IMR-90 (cell line): ENCODE measurements at regions not wholly inside any gene's neighbourhood (a gene's known extent, or its start where the extent isn't known, plus 50 kb on each side); places are given as distances from the start of the nearest gene placed in this dataset.

Source experiments
- CEBPB ChIP-seq: IDR thresholded peaks from 2 replicates; pipeline ENCODE4 v1.6.1; 2012; ENCODE audit warnings: low read depth, low read length, improper control_type of control experiment
- CHD1 ChIP-seq: IDR thresholded peaks from 2 replicates; pipeline ENCODE4 v1.6.1; 2012; ENCODE audit warnings: low read depth, low read length, improper control_type of control experiment
- CTCF ChIP-seq: conservative IDR thresholded peaks from 2 replicates; pipeline ENCODE4 v1.5.1; 2012; ENCODE audit warnings: mild to moderate bottlenecking, low read depth, low read length, improper control_type of control experiment
- ELK1 ChIP-seq: fragments of 150-350 bp; IDR thresholded peaks from 2 replicates; pipeline ENCODE4 v1.6.1; 2016; ENCODE audit warnings: low read depth, mild to moderate bottlenecking, low read length, moderate library complexity, borderline replicate concordance
- FOS ChIP-seq: fragments of 150-350 bp; IDR thresholded peaks from 2 replicates; pipeline ENCODE4 v1.6.1; 2016; ENCODE audit warnings: low read depth, low read length
- MXI1 ChIP-seq: IDR thresholded peaks from 2 replicates; pipeline ENCODE4 v1.6.1; 2012; ENCODE audit warnings: low read depth, mild to moderate bottlenecking, low read length, moderate library complexity, borderline replicate concordance
- POLR2A ChIP-seq: IDR thresholded peaks from 2 replicates; pipeline ENCODE4 v1.6.1; 2012; ENCODE audit warnings: mild to moderate bottlenecking, low read depth, low read length
- RAD21 ChIP-seq: IDR thresholded peaks from 2 replicates; pipeline ENCODE4 v1.6.1; 2012; ENCODE audit warnings: low read length, improper control_type of control experiment
- RCOR1 ChIP-seq: IDR thresholded peaks from 2 replicates; pipeline ENCODE4 v1.6.1; 2012; ENCODE audit warnings: mild to moderate bottlenecking, low read length, improper control_type of control experiment; ENCODE audit not compliant: insufficient replicate concordance
- RFX5 ChIP-seq: IDR thresholded peaks from 2 replicates; pipeline ENCODE4 v1.8.0; 2012; ENCODE audit warnings: low read depth, mild to moderate bottlenecking, low read length, moderate library complexity
- SMC3 ChIP-seq: fragments of 150-350 bp; IDR thresholded peaks from 2 replicates; pipeline ENCODE4 v1.6.1; 2016; ENCODE audit warnings: low read depth, mild to moderate bottlenecking, antibody characterized with exemption, low read length, moderate library complexity
- USF2 ChIP-seq: fragments of 150-350 bp; IDR thresholded peaks from 2 replicates; pipeline ENCODE4 v1.6.1; 2017; ENCODE audit warnings: mild to moderate bottlenecking, antibody characterized with exemption, low read length, low read depth

- no peak for TF ChIP-seq CTCF
- TF ChIP-seq POLR2A = no peak
- no peak for TF ChIP-seq CHD1
- TF ChIP-seq RAD21 = no peak
- no peak for TF ChIP-seq SMC3
- TF ChIP-seq RFX5 = no peak
- TF ChIP-seq ELK1 = no peak
- no peak for TF ChIP-seq USF2
- TF ChIP-seq FOS = no peak
- TF ChIP-seq RCOR1 = no peak
- TF ChIP-seq MXI1 = no peak
- TF ChIP-seq CEBPB = no peak
Observed at GRCh38 chr2:183292028-183292427, 167.8 kb downstream of the NUP35 start.
